Sciatic nerve (tissue), 2 donors: ENCODE measurements at regions not wholly inside any gene's neighbourhood (a gene's known extent, or its start where the extent isn't known, plus 50 kb on each side); places are given as distances from the start of the nearest gene placed in this dataset.

Source experiments
- ATAC-seq: fragments of 200-7000 bp; cut with Tn5 transposase; one replicate; pipeline ENCODE4 v1.9.1; 2020; ENCODE audit warnings: mild to moderate bottlenecking, moderate library complexity
- DNase-seq: peaks from one replicate; pipeline ENCODE4 v3.0.0-alpha.2; 2020; ENCODE audit warnings: low spot score
- intact Hi-C: fragments of 100-400 bp; cut with DNase I; formaldehyde crosslinking; loops from one replicate; pipeline ENCODE4 v1.14.2; 2022
- donor health status: DM: no; HTN: no; CAD: no.
- donor health status: DM: no; HTN: no; CAD: no.

- ATAC-seq (no peak), DNase-seq (no peak)
- intact Hi-C loops, result no loop called here
Observed at GRCh38 chr16:6335072-6335471, 997.6 kb upstream of the RBFOX1 start.

- intact Hi-C loops, result no loop called here
- no peak for ATAC-seq
- DNase-seq, result no peak
Observed at GRCh38 chr16:6331770-6332169, 1000.9 kb upstream of the RBFOX1 start.

- DNase-seq, result no peak
- intact Hi-C loops, result no loop called here
Observed at GRCh38 chr16:6317934-6318333, 1014.7 kb upstream of the RBFOX1 start.

DNA sequence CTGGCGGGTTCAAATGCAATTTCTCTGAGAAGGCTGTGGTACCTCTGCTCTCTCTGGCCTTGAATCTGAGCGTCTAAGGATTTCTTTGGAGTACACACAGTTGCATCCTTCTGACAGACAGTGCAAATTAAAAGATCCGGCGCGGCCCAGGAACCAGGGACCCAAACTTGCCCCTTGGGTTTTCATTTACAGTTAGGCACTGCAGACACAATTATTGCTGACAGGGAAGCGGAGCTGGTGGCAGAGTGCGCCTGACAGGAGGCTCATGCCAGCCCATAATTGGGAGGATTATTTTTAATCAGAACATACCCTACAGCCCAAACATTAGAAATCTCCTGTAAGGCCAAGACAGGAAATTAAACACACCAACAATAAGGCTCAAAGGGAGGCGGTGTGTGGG, 1023.4 kb upstream of the RBFOX1 start:
- DNase-seq (no peak), ATAC-seq (no peak)
- intact Hi-C loops, result no loop called here

More at GRCh38 chr16:6317934-6318333, 1014.7 kb upstream of the RBFOX1 start:
- no peak for ATAC-seq

DNA sequence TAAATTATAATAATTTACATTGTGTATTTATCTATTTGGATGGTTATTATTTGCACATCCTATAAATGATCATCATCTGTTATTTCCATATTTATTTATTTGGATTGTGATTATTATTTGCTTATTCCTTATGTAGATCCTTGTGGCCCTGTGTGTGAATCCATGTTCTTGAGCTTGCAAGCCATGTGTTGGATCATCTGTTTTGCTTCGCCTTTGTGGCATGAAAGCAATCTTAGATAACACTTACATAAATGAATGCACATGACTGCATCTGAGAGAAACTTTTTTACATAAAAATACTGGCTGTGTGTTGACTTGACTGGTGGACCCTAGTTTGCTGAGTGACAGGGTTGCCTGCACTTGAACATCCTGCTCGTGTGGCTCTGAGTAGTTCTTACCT, 1024.5 kb upstream of the RBFOX1 start:
- ATAC-seq (no peak), DNase-seq (no peak)
- intact Hi-C loops, result no loop called here

GRCh38 chr16:6300523-6300922, 1032.1 kb upstream of the RBFOX1 start:
- intact Hi-C loops, result no loop called here
- ATAC-seq (no peak), DNase-seq (no peak)

GRCh38 chr16:6297666-6298410, 1034.8 kb upstream of the RBFOX1 start:
- DNase-seq (no peak), ATAC-seq (no peak)
- intact Hi-C loops, result no loop called here

- ATAC-seq, result no peak
- no peak for DNase-seq
- intact Hi-C loops, result no loop called here
Observed at GRCh38 chr16:6286176-6286575, 1046.5 kb upstream of the RBFOX1 start.

DNA sequence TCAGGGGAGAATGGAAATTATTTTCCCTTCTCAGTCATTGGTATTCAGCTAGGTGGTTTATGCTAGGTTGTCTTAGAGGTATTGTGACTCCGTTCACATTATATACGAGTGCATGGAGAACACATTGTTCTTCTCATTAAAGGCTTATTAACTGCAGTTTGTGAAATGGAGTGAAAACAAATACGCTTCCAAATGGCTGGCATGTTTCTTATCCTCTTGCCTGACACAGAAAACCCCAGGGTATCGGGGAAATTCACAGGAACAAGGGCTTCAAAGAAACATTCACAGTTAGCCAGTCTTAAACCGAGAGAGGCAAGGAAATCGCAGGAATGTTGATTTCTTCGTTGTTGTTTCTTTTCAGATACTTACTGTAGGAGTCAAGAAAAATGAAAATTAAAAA, 1047.9 kb upstream of the RBFOX1 start:
- intact Hi-C loops, result no loop called here
- ATAC-seq, result no peak
- no peak for DNase-seq

GRCh38 chr16:6281994-6282393, 1050.7 kb upstream of the RBFOX1 start:
- DNase-seq (no peak), ATAC-seq (no peak)
- intact Hi-C loops, result no loop called here

DNA sequence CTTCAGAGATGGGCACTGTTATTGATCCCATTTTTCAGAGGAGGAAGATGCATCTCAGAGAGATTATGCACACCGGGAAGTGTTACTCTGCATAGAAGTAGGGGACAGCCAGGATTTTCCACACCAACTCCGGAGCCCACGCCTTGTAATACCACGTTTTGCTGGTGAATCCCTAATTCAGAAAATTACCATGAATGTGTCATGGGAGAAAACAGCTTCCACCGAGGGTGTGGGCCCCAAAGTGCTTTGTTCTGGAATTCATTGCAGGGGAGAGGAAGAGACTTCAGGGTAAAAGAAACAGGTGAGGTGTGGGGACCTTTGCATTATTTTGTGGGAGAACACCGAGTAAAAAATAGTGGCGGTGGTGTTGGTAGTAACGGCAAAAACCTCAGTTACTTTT, 1051.4 kb upstream of the RBFOX1 start:
- ATAC-seq, result no peak
- intact Hi-C loops, result no loop called here
- DNase-seq, result no peak

DNA sequence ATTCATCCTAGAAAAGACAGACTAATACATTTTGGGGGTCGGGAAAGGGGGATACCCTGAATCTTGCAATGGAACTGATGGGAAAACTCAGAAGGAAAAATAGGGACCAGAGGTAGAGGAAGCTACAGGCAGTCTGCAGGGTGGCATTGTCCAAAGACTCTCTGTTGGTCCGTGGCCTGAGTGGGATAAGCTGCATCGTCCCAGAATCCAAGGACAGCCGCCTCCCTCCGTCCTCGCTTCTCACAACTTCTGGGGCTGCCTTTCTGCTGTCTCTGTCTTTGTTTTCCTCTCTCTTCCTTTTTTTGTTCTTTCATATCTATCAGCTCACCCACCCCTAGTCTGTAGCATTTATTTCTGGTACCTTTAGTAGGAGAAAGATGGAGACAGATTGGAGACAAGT, 1052.6 kb upstream of the RBFOX1 start:
- intact Hi-C loops, result no loop called here
- ATAC-seq, result no peak
- DNase-seq, result no peak

GRCh38 chr16:6279286-6279685, 1053.4 kb upstream of the RBFOX1 start:
- intact Hi-C loops, result no loop called here
- ATAC-seq, result no peak
- no peak for DNase-seq

DNA sequence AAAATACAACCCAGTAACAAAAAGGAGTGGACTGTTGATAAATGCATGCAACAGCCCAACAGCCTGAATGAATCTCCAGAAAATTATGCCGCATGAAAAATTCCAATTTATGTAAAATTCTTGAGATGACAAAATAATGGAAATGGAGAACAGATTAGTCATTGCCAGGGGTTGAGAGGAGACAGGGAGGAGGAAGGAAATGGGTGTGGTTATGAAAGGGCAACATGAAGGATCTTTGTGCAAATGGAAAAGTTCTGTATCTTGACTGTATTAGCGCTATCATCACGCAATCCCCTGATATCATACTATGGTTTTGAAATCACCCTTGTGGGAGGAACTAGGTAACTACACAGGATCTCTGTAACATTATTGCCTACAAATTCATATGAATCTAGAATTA, 1058.3 kb upstream of the RBFOX1 start:
- intact Hi-C loops, result no loop called here
- no peak for ATAC-seq

GRCh38 chr16:6267682-6268081, 1065.0 kb upstream of the RBFOX1 start:
- ATAC-seq, result no peak
- intact Hi-C loops, result no loop called here

More for the DNA sequence above, 1058.3 kb upstream of the RBFOX1 start:
- no peak for DNase-seq

DNA sequence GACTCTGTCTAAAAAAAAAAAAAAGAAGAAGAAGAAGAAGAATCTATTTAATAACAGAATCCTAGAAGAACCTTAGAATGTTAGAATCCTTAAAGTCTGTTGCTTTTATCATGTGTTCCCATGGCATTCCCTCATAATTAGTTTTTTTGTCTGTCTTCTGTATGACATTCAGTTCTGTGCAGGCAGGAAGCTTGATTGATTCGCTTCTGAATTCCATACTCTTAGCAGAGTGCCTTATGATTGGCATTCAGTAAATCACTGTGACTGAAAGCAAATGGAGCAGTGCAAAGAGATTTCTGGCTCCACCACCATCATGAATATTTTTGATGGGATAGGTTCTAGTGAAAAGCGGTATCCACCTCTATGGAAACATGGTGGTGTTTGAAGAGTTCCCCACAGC, 1065.9 kb upstream of the RBFOX1 start:
- ATAC-seq, result no peak
- intact Hi-C loops, result no loop called here

More at GRCh38 chr16:6267682-6268081, 1065.0 kb upstream of the RBFOX1 start:
- no peak for DNase-seq

GRCh38 chr16:6265968-6266367, 1066.7 kb upstream of the RBFOX1 start:
- intact Hi-C loops, result no loop called here
- ATAC-seq (no peak), DNase-seq (no peak)

More for the DNA sequence above, 1065.9 kb upstream of the RBFOX1 start:
- DNase-seq, result no peak

DNA sequence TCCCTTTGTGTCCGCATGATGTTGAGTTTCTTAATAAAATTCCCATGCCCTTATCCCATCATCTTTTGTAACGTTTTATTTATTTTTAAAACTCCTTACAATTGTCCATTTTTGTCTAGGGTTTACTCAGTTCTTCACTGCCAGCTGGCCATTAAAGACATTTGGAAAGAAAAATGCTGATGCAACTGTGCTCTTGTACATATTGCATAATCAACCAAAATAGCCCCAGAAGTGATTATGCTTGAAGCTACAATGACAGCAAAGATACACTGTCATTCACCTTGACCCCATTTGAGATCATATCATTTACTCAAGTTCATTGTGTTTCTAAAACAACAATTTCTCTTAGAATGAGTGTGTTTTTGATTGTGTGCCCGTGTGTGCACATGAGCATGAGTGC, 1074.6 kb upstream of the RBFOX1 start:
- intact Hi-C loops, result no loop called here
- ATAC-seq (no peak), DNase-seq (no peak)

DNA sequence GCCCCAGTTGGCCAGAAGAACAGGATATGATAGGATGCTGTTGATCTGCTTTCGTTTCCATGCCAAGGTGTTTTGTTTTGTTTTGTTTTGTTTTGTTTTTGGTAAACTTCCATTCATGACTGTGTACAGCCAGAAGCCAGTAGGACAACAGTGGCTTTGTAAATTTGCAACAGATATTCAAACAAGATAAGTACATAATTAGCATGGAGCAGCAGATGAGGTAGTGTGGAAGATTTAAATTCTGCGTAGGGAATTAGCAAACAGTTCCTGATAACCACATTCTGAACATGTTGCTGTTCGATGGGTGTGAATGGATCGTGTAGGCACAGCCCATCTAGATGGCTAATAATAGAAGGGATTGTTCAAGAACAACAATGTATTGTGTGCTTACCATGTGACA, 1080.1 kb upstream of the RBFOX1 start:
- intact Hi-C loops, result no loop called here
- DNase-seq (no peak), ATAC-seq (no peak)

- intact Hi-C loops, result no loop called here
- ATAC-seq, result no peak
- no peak for DNase-seq
Observed at GRCh38 chr16:6250511-6250910, 1082.1 kb upstream of the RBFOX1 start.

DNA sequence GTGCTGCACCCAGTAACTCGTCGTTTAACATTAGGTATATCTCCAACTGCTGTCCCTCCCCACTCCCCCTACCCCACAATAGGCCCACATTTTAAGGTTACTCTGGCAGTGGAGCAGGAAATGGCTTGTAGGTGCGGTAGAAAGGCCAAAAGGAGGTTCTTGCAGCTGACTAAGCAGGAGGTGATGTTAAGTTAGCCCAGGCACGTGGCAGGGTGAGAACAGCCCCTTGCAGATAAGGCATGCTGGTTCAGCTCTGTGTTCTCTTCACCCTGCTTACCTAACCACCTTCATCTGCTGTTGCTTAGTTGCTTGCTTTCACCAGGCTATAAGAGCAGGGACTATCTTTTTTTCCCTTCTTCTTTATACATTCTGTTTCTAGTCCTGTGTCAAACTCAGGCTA, 1082.8 kb upstream of the RBFOX1 start:
- ATAC-seq (no peak), DNase-seq (no peak)
- intact Hi-C loops, result no loop called here
